GM19328 (cell line): ENCODE measurements at regions not wholly inside any gene's neighbourhood (a gene's known extent, or its start where the extent isn't known, plus 50 kb on each side); places are given as distances from the start of the nearest gene placed in this dataset.
"Not testable (repeated sequence)": the region's sequence is repeated elsewhere in the genome, so short reads cannot be mapped to it uniquely, and the experiment has no call there.

Experiments used
- ATAC-seq: cut with Tn5 transposase; IDR thresholded peaks from one replicate; pipeline ENCODE4 v1.9.1; 2021; ENCODE audit warnings: mild to moderate bottlenecking, moderate library complexity; ENCODE audit not compliant: unreplicated experiment

- no peak for ATAC-seq
Observed at GRCh38 chr4:77501851-77502250, 103.8 kb upstream of the CXCL13 start.

GRCh38 chr4:77504407-77504806, 101.2 kb upstream of the CXCL13 start:
- ATAC-seq: no peak

- ATAC-seq: no peak
Observed at GRCh38 chr4:77505275-77505957, 100.2 kb upstream of the CXCL13 start.

GRCh38 chr4:77505958-77506319, 99.7 kb upstream of the CXCL13 start:
- ATAC-seq: no peak

GRCh38 chr4:77510367-77510766, 95.3 kb upstream of the CXCL13 start:
- no peak for ATAC-seq

- ATAC-seq: no peak
Observed at GRCh38 chr4:77525538-77525937, 80.1 kb upstream of the CXCL13 start.

GRCh38 chr4:77527900-77528299, 77.7 kb upstream of the CXCL13 start:
- ATAC-seq: not testable (repeated sequence)

GRCh38 chr4:77538144-77538543, 67.5 kb upstream of the CXCL13 start:
- no peak for ATAC-seq

- ATAC-seq: no peak
Observed at GRCh38 chr4:77538574-77539157, 67.0 kb upstream of the CXCL13 start.
